ENCODE measurements at regions not wholly inside any gene's neighbourhood (a gene's known extent, or its start where the extent isn't known, plus 50 kb on each side); places are given as distances from the start of the nearest gene placed in this dataset.

GRCh38 chr15:95875121-95875643, 455.3 kb upstream of the NR2F2 start:
- H3K9ac ChIP-seq (ENCODE audit: control insufficient read depth, extremely low read depth, insufficient read depth, low read length) = no peak overlapping the region
- H3K79me2 ChIP-seq (ENCODE audit: control insufficient read depth, insufficient read depth, low read length) = no peaks in the 10 kb centered on the region
- FAIRE-seq = no peak
- no peaks in the 10 kb centered on the region for H3K36me3 ChIP-seq (ENCODE audit: control insufficient read depth in 2 of 2, extremely low read depth in 1 of 2, insufficient read depth in 2 of 2, low read length in 2 of 2)
- dilution Hi-C loops (cut with MboI; ENCODE audit: extremely low pct_ligation_motif_present, low sequenced_read_pairs) = no loop called here
- TF ChIP-seq CTCF (optimal IDR thresholded peaks at IDR 0.05 in 1 of 3, IDR thresholded peaks at IDR 0.05 in 1 of 3, conservative IDR thresholded peaks at IDR 0.05 in 1 of 3; ENCODE audit: extremely low read depth in 1 of 3, insufficient read depth in 2 of 3, low read length in 3 of 3) (no peak), EZH2 (IDR thresholded peaks at IDR 0.05; ENCODE audit: low read length) (no peak)
- no peak overlapping the region for H3K4me3 ChIP-seq (ENCODE audit: control insufficient read depth in 2 of 3, extremely low read depth in 1 of 3, insufficient read depth in 2 of 3, low read depth in 1 of 3, low read length in 3 of 3)
- no peak overlapping the region for H2AFZ ChIP-seq (ENCODE audit: control insufficient read depth, low read length)
- DNase-seq (ENCODE audit: low read depth, low spot score) = no peak
- no peaks in the 10 kb centered on the region for H4K20me1 ChIP-seq (ENCODE audit: control insufficient read depth, extremely low read depth, insufficient read depth, low read length)
- H3K9me1 ChIP-seq (ENCODE audit: control insufficient read depth, extremely low read depth, insufficient read depth, low read length) = no peaks in the 10 kb centered on the region
- no peaks in the 10 kb centered on the region for H3K4me1 ChIP-seq (ENCODE audit: control insufficient read depth, extremely low read depth, insufficient read depth, low read length)
- H3K27ac ChIP-seq (ENCODE audit: control insufficient read depth, insufficient read depth, low read length) = no peak overlapping the region
- no peaks in the 10 kb centered on the region for H3K27me3 ChIP-seq (ENCODE audit: control insufficient read depth, extremely low read depth, insufficient read depth, low read length)
- H3K9me3 ChIP-seq (ENCODE audit: control insufficient read depth, low read depth, low read length) = no peaks in the 10 kb centered on the region
- no peak overlapping the region for H3K4me2 ChIP-seq (ENCODE audit: control insufficient read depth, extremely low read depth, insufficient read depth, low read depth, low read length)

- H3K9me1 ChIP-seq (ENCODE audit: control insufficient read depth, extremely low read depth, insufficient read depth, low read length) = no peaks in the 10 kb centered on the region
- DNase-seq (ENCODE audit: low read depth, low spot score) (no peak), FAIRE-seq (no peak)
- no peak overlapping the region for H3K27ac ChIP-seq (ENCODE audit: control insufficient read depth, insufficient read depth, low read length)
- no peaks in the 10 kb centered on the region for H3K79me2 ChIP-seq (ENCODE audit: control insufficient read depth, insufficient read depth, low read length)
- H3K36me3 ChIP-seq (ENCODE audit: control insufficient read depth in 2 of 2, extremely low read depth in 1 of 2, insufficient read depth in 2 of 2, low read length in 2 of 2) = no peaks in the 10 kb centered on the region
- no peaks in the 10 kb centered on the region for H3K9me3 ChIP-seq (ENCODE audit: control insufficient read depth, low read depth, low read length)
- no peak overlapping the region for H3K4me2 ChIP-seq (ENCODE audit: control insufficient read depth, extremely low read depth, insufficient read depth, low read depth, low read length)
- H3K4me3 ChIP-seq (ENCODE audit: control insufficient read depth in 2 of 3, extremely low read depth in 1 of 3, insufficient read depth in 2 of 3, low read depth in 1 of 3, low read length in 3 of 3) = no peak overlapping the region
- no peaks in the 10 kb centered on the region for H3K27me3 ChIP-seq (ENCODE audit: control insufficient read depth, extremely low read depth, insufficient read depth, low read length)
- TF ChIP-seq CTCF (optimal IDR thresholded peaks at IDR 0.05 in 1 of 3, IDR thresholded peaks at IDR 0.05 in 1 of 3, conservative IDR thresholded peaks at IDR 0.05 in 1 of 3; ENCODE audit: extremely low read depth in 1 of 3, insufficient read depth in 2 of 3, low read length in 3 of 3) (no peak), EZH2 (IDR thresholded peaks at IDR 0.05; ENCODE audit: low read length) (no peak)
- H4K20me1 ChIP-seq (ENCODE audit: control insufficient read depth, extremely low read depth, insufficient read depth, low read length) = no peaks in the 10 kb centered on the region
- H3K4me1 ChIP-seq (ENCODE audit: control insufficient read depth, extremely low read depth, insufficient read depth, low read length) = no peaks in the 10 kb centered on the region
- H2AFZ ChIP-seq (ENCODE audit: control insufficient read depth, low read length) = no peak overlapping the region
- dilution Hi-C loops (cut with MboI; ENCODE audit: extremely low pct_ligation_motif_present, low sequenced_read_pairs) = no loop called here
- H3K9ac ChIP-seq (ENCODE audit: control insufficient read depth, extremely low read depth, insufficient read depth, low read length) = no peak overlapping the region
These were observed 450.4 kb upstream of the NR2F2 start for GRCh38 chr15:95880031-95880570.

All from keratinocyte (primary cell).